ENCODE measurements at regions not wholly inside any gene's neighbourhood (a gene's known extent, or its start where the extent isn't known, plus 50 kb on each side); places are given as distances from the start of the nearest gene placed in this dataset.
A peak's percentile ranks its signal among the peaks of the same experiment; 100 is the strongest.

DNA sequence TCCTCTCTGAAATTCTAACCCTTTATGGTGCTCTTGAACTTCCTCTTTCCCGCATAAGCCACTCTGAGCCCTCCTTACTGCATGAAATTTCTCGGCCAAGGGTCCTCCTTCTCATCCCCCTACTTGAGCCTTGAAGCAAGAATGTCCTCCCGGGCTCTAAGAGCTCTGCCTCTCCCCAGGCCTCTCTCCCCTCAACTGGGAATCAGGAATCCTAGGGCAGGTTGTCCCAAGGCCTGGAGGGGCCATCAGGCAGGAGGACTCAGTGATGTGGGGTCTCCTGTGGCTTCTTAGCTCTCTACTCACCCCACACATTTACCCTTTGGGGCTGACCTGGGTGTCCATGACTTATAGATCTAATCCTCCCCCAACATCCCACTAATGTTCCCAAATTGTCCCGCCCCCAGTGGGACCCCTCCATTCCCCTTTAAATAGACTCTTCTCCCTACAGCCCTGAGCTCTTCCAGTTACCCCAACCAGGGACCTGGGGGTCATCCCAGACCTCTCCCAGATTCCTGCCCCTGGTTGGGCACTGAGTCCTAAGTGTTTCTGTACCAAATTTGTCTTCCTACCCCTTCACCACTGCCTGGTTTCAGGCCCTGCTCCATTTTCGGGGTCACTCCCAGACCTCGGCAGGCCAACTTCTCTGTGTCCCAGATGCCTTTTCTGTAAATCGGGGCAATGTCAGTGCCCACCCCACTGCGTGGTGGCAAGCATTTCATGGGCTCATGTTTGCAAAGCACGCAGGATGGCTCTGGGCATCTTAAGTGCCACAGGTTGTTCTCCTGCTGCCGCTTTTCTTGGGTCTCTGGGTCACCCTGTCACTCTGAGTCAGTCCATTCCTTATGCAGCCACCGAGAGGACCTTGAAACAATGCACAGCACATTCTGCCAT, 171.2 kb downstream of the ASB1 start:
- in situ Hi-C loops (cut with HindIII; ENCODE audit: low sequenced_read_pairs): no loop called here
- H3K4me3 ChIP-seq (ENCODE audit: low read depth, low read length): no peak overlapping the region
- no peak for DNase-seq (ENCODE audit: low read depth, low spot score)
- TF ChIP-seq, protein P1, sequence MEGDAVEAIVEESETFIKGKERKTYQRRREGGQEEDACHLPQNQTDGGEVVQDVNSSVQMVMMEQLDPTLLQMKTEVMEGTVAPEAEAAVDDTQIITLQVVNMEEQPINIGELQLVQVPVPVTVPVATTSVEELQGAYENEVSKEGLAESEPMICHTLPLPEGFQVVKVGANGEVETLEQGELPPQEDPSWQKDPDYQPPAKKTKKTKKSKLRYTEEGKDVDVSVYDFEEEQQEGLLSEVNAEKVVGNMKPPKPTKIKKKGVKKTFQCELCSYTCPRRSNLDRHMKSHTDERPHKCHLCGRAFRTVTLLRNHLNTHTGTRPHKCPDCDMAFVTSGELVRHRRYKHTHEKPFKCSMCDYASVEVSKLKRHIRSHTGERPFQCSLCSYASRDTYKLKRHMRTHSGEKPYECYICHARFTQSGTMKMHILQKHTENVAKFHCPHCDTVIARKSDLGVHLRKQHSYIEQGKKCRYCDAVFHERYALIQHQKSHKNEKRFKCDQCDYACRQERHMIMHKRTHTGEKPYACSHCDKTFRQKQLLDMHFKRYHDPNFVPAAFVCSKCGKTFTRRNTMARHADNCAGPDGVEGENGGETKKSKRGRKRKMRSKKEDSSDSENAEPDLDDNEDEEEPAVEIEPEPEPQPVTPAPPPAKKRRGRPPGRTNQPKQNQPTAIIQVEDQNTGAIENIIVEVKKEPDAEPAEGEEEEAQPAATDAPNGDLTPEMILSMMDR (IDR thresholded peaks at IDR 0.05; ENCODE audit: low read depth, low read length): no peak

DNA sequence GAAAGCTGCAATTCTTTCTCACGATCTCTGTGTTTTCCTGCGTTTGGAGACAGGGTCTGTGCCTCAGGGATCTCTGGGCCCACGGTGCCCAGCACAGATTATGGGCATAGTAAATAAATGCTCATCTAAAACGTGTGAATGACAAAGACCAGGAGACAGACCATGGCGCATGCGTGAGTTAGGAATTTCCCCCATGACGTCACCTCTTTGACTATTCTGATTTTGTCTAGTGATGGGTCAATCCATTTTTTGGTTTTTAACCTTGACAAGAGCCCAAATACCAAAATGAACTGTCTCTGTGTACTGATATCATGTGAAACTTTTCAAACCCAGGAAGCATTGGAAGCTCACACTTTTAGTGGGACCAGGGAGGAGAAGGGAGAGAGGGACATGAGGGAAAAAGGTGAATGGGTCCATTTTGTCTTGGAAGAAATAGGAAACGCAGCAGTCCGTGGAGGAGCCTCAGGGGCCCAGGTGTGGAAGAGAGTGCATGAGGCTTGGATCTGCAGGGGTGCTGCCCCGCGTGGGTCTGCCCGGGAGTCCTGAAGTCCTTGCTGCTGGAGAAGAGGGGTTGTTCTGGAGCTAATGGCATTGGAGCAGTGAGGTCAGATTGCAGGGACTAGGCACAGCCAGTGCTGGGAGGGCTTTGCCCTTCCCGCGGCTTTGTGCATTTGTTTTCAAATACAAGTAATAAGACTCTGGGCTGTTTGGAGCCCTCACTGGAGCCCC, 172.2 kb downstream of the ASB1 start:
- H3K4me3 ChIP-seq (ENCODE audit: low read depth, low read length): no peak overlapping the region
- in situ Hi-C loops (cut with HindIII; ENCODE audit: low sequenced_read_pairs): no loop called here
- DNase-seq (ENCODE audit: low read depth, low spot score): no peak
- TF ChIP-seq, protein P1 (IDR thresholded peaks at IDR 0.05; ENCODE audit: low read depth, low read length): no peak

DNA sequence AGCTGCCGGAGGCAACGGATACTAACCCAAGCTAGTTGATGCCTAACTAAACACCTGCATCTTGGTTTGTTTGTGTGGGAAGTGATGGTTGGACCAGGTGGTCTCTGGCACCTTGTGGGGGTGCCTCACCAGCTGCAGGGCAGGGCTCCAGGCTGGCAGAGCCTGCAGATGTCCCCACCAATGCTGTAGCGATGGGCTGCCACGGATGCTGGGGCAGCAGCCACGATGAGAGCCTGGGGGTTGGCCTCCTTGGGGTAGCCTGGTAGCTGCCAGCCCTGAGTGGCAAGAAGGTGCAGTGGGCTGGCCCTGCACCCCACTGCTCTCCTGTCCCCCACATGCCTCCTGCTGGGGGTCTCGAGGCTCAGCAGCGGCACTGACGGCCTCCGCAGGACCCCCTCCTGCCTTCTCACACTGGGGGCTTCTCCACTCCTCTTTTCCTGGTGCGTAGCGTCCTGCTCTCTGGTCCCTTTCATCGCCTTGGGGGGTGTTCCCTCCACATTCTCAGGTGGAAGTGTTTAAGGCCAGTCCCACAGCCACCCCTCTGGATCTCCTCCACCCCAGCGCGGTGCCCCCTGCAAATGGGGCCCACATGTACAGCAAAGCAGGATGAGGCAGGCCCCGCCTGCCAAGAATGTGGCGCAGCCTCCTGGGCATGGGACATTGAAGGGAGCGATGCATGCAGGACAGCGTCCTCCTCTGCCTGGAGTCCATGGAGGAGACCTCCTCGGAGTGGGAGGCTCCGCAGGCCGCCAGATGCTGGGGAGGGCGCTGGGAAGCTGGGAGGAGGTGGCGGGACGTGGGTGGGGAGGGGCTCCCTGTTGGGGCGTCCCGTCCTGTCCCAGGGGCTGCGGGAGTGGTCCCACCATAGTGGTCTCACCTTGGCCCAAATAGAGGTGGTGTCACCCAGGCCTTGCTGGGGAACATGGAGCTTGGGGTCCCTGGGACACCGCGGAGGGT, 173.1 kb downstream of the ASB1 start:
- TF ChIP-seq, protein P1 (IDR thresholded peaks at IDR 0.05; ENCODE audit: low read depth, low read length): no peak
- in situ Hi-C loops (cut with HindIII; ENCODE audit: low sequenced_read_pairs): no loop called here
- no peak for DNase-seq (ENCODE audit: low read depth, low spot score)
- H3K4me3 ChIP-seq (ENCODE audit: low read depth, low read length): no peak overlapping the region

DNA sequence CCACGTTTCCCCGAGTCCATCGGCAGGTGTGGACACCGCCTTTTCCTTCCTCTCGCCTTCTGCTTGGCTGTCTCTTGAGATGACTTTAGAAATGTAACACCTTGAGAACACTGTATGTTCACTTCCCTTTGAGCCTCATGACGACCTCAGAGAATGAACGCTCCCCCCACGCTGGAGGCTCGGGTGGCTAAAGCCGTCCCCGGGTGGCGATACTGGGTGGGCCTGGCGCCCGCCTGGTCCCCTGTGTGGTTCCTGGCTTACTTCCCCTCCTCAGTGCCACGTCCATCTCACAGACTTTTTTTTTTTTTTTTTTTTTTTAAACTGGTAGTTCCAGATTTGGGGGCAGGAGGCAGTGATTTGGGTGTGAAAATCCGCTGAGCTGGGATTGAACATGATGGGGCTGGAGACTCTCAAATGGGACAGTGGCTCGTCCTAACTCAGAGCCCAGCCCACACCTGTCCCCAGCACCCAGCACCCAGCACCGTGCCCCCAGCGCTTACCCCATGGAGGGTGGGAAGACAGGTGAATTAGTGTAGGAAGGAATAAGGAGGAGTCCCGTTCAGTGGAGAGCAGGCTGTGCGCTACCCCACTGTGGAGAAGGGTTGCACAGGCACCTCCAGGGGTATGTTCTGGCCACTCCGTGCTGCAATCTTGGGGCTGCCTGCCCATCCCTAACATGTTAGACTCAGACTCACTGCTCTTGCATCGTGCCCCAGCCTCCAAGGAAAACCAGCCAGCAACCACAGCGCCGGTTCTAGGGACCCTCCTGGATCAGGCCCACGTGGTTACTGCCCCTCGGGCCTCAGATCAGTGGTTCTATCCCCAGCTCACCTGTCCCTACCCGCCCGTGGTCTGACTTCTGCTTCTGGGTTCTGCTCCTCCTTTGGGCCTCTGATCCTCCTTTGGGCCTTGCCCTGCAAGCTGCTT, 174.0 kb downstream of the ASB1 start:
- in situ Hi-C loops (cut with HindIII; ENCODE audit: low sequenced_read_pairs): no loop called here
- no peak overlapping the region for H3K4me3 ChIP-seq (ENCODE audit: low read depth, low read length)
- TF ChIP-seq, protein P1 (IDR thresholded peaks at IDR 0.05; ENCODE audit: low read depth, low read length): no peak
- no peak for DNase-seq (ENCODE audit: low read depth, low spot score)

DNA sequence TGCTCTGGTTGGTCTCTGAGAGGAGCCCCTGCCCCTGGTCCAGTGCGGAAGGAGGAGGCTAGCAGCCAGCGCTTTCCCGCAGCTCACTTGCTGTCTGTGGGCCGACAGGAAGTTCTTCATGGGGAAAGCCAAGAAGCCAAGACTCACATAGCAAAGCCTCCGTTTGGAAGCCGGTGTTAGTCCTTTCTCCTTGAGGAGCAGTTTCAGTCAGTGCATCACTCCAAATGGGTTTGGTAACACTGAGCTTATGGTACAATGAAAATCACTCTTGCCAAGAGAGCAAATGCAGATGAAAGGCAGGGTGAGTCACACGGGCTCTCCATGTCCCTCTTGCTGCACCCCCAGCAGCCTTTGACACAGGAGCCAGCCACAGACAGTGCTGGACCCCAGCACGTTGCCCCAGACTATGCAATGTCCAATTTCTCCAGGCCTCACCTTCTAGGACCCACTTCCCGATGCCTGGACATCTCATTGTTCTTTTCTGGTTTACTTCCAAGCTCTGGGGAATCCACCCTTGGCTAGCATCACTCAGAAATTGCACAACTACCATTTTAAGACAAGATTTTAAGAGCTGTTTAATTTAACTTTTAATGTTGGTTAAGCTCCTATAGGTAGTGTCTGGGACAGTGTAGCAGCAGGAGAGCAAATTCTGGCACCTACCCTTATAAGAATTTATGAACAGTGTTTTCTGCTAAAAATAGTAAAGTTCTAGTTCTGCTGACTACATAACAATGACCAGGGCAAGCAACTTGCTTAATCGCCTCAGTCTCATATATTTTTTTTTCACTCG, 174.9 kb downstream of the ASB1 start:
- in situ Hi-C loops (cut with HindIII; ENCODE audit: low sequenced_read_pairs): no loop called here
- no peak overlapping the region for H3K4me3 ChIP-seq (ENCODE audit: low read depth, low read length)
- DNase-seq (ENCODE audit: low read depth, low spot score): peak; percentile 49
- TF ChIP-seq, protein P1 (IDR thresholded peaks at IDR 0.05; ENCODE audit: low read depth, low read length): no peak
